SK-N-SH (cell line): ENCODE measurements at regions not wholly inside any gene's neighbourhood (a gene's known extent, or its start where the extent isn't known, plus 50 kb on each side); places are given as distances from the start of the nearest gene placed in this dataset.

Experiments
- CTCF ChIA-PET: fragments of 300-600, 350-600 bp; formaldehyde crosslinking; extraction: SDS; loops from one replicate; lab custom pipeline; 2021; lab: Yijun Ruan, JAX
- POLR2A ChIA-PET: fragments of 350-600 bp; sonication (Branson Sonifier 250); formaldehyde crosslinking; extraction: SDS; loops from one replicate; lab custom pipeline; 2020; ENCODE audit warnings: antibody characterized with exemption, inconsistent platforms; lab: Yijun Ruan, JAX
- DNase-seq: peaks from one replicate; pipeline ENCODE4 v3.0.0; 2012
- H2AFZ ChIP-seq: fragments of 200-600 bp; sonication (generic); 2 replicates; pipeline ENCODE4 v1.8.1; 2016; ENCODE audit warnings: antibody characterized with exemption, mild to moderate bottlenecking, low read depth
- H3F3A ChIP-seq: fragments of 200-600 bp; sonication (generic); replicated peaks from 2 replicates; pipeline ENCODE3; 2016; ENCODE audit warnings: antibody characterized with exemption, mild to moderate bottlenecking; ENCODE audit not compliant: insufficient read depth
- H3K27ac ChIP-seq, 2 experiments: fragments of 200-500 bp in 1 of 2; fragments of 200-600 bp in 1 of 2; sonication (Bioruptor generic) in 1 of 2; sonication (generic), shearing (Covaris generic) in 1 of 2; 2 replicates each; pipeline versions ENCODE4 v1.5.1 to v1.6.1; 2014 to 2016; ENCODE audit warnings: low read depth in 2 of 2, inconsistent platforms in 1 of 2, low read length in 1 of 2, mild to moderate bottlenecking in 1 of 2, mixed read lengths in 1 of 2
- H3K27me3 ChIP-seq: fragments of 200-600 bp; sonication (generic), shearing (Covaris generic); 2 replicates; pipeline ENCODE4 v1.6.1; 2016; ENCODE audit warnings: mixed run types; ENCODE audit not compliant: insufficient read depth
- H3K36me3 ChIP-seq, 2 experiments: fragments of 200-500 bp in 1 of 2; fragments of 200-600 bp in 1 of 2; sonication (Bioruptor generic) in 1 of 2; sonication (generic) in 1 of 2; replicated peaks in 1 of 2; 2 replicates each; pipeline versions ENCODE3 to v1.5.1; 2014 to 2016; ENCODE audit warnings: low read length in 1 of 2, mild to moderate bottlenecking in 1 of 2; ENCODE audit not compliant: insufficient read depth in 2 of 2, control insufficient read depth in 1 of 2
- H3K4me1 ChIP-seq, 2 experiments: fragments of 200-500 bp in 1 of 2; fragments of 200-600 bp in 1 of 2; sonication (Bioruptor generic) in 1 of 2; sonication (generic), shearing (Covaris generic) in 1 of 2; 2 replicates each; pipeline versions ENCODE4 v1.5.1 to v1.6.1; 2014 to 2016; ENCODE audit warnings: low read depth in 1 of 2, low read length in 1 of 2, mixed run types in 1 of 2; ENCODE audit not compliant: insufficient read depth in 2 of 2, control insufficient read depth in 1 of 2
- H3K4me2 ChIP-seq: fragments of 200-600 bp; sonication (generic), shearing (Covaris generic); 2 replicates; pipeline ENCODE4 v1.6.1; 2017; ENCODE audit warnings: mixed run types
- H3K4me3 ChIP-seq, 2 experiments: fragments of 200-500 bp in 1 of 2; fragments of 200-600 bp in 1 of 2; sonication (Bioruptor generic) in 1 of 2; sonication (generic), shearing (Covaris generic) in 1 of 2; 2 replicates each; pipeline versions ENCODE4 v1.5.1 to v1.8.1; 2014 to 2016; ENCODE audit warnings: low read depth in 2 of 2, inconsistent platforms in 1 of 2, low read length in 1 of 2, mild to moderate bottlenecking in 1 of 2, mixed read lengths in 1 of 2, moderate library complexity in 1 of 2
- H3K79me2 ChIP-seq: fragments of 200-600 bp; sonication (generic); 2 replicates; pipeline ENCODE4 v1.8.1; 2017; ENCODE audit warnings: mild to moderate bottlenecking; ENCODE audit not compliant: insufficient read depth
- H3K9ac ChIP-seq: fragments of 200-600 bp; sonication (generic); 2 replicates; pipeline ENCODE4 v1.6.1; 2017; ENCODE audit warnings: mixed run types
- H3K9me2 ChIP-seq: fragments of 200-600 bp; sonication (generic); 2 replicates; pipeline ENCODE4 v1.6.1; 2017; ENCODE audit warnings: mixed run types
- H3K9me3 ChIP-seq: fragments of 200-600 bp; sonication (generic); 2 replicates; pipeline ENCODE4 v1.6.1; 2017; ENCODE audit warnings: mixed run types, mild to moderate bottlenecking, moderate library complexity
- H4K20me1 ChIP-seq: fragments of 200-600 bp; sonication (generic); 2 replicates; pipeline ENCODE4 v1.6.1; 2017; ENCODE audit warnings: mild to moderate bottlenecking, mixed run types; ENCODE audit not compliant: insufficient read depth
- CHD2 ChIP-seq: fragments of 150-350 bp; IDR thresholded peaks from 2 replicates; pipeline ENCODE4 v1.6.1; 2018; ENCODE audit warnings: low read length; ENCODE audit not compliant: partially characterized antibody
- EZH2phosphoT487 ChIP-seq: fragments of 200-600 bp; sonication (generic); IDR thresholded peaks from 2 replicates; pipeline ENCODE4 v1.6.1; 2017; ENCODE audit warnings: low read depth, mixed run types, mild to moderate bottlenecking, antibody characterized with exemption, moderate library complexity, borderline replicate concordance
- FOSL2 ChIP-seq: IDR thresholded peaks from 2 replicates; pipeline ENCODE4 v1.4.0; 2012; ENCODE audit warnings: low read depth, mild to moderate bottlenecking, moderate library complexity, borderline replicate concordance
- FOXJ3 ChIP-seq: sonication (generic); formaldehyde crosslinking; IDR thresholded peaks from 2 replicates; pipeline ENCODE4 v1.5.1; 2020; ENCODE audit warnings: mild to moderate bottlenecking, missing genetic modification reagents
- FOXM1 ChIP-seq: IDR thresholded peaks from 2 replicates; pipeline ENCODE4 v1.4.0; 2012; ENCODE audit warnings: low read depth, mild to moderate bottlenecking
- GABPA ChIP-seq: IDR thresholded peaks from 2 replicates; pipeline ENCODE4 v1.4.0; 2012; ENCODE audit warnings: low read depth, mild to moderate bottlenecking
- MAX ChIP-seq: IDR thresholded peaks from 2 replicates; pipeline ENCODE4 v1.4.0; 2012; ENCODE audit warnings: low read depth
- MEF2A ChIP-seq: IDR thresholded peaks from 2 replicates; pipeline ENCODE4 v1.4.0; 2012; ENCODE audit warnings: low read depth, borderline replicate concordance
- NFIC ChIP-seq: IDR thresholded peaks from 2 replicates; pipeline ENCODE4 v1.4.0; 2012; ENCODE audit warnings: borderline replicate concordance
- NRF1 ChIP-seq: IDR thresholded peaks from 2 replicates; pipeline ENCODE4 v1.6.1; 2012; ENCODE audit warnings: low read depth, mild to moderate bottlenecking, low read length
- RCOR1 ChIP-seq: fragments of 150-350 bp; IDR thresholded peaks from 2 replicates; pipeline ENCODE4 v1.6.1; 2017; ENCODE audit warnings: antibody characterized with exemption, low read length
- RFX5 ChIP-seq: IDR thresholded peaks from 2 replicates; pipeline ENCODE4 v1.6.1; 2012; ENCODE audit warnings: mild to moderate bottlenecking, improper control_type of control experiment, low read length
- RXRA ChIP-seq: IDR thresholded peaks from 2 replicates; pipeline ENCODE4 v1.4.0; 2012; ENCODE audit warnings: low read depth, mild to moderate bottlenecking, borderline replicate concordance
- SIN3A ChIP-seq: IDR thresholded peaks from 2 replicates; pipeline ENCODE4 v1.6.1; 2012; ENCODE audit warnings: low read depth, mild to moderate bottlenecking, low read length, moderate library complexity, borderline replicate concordance
- SMC3 ChIP-seq: IDR thresholded peaks from 2 replicates; pipeline ENCODE4 v1.6.1; 2012; ENCODE audit warnings: low read depth, low read length, improper control_type of control experiment
- YY1 ChIP-seq: IDR thresholded peaks from 2 replicates; pipeline ENCODE4 v1.4.0; 2012; ENCODE audit warnings: low read depth, mild to moderate bottlenecking
- WGBS: methylation state at CpG from one replicate; pipeline ENCODE4 v1.1.6; 2017; ENCODE audit warnings: low lambda C conversion rate; 5-methylcytosine and 5-hydroxymethylcytosine counted together
- TF ChIP-seq, protein P1 (sequence below): fragments of 150-350 bp; IDR thresholded peaks from 2 replicates; pipeline ENCODE4 v1.6.1; 2017; ENCODE audit warnings: antibody characterized with exemption, low read length, low read depth, borderline replicate concordance
- TF ChIP-seq, protein P2 (sequence below): fragments of 150-350 bp; IDR thresholded peaks from 2 replicates; pipeline ENCODE4 v1.6.1; 2016; ENCODE audit warnings: mild to moderate bottlenecking, low read depth, low read length
- TF ChIP-seq, protein P3 (sequence below): IDR thresholded peaks from 2 replicates; pipeline ENCODE4; 2012
- TF ChIP-seq, protein P4 (sequence below): IDR thresholded peaks from 2 replicates; pipeline ENCODE4 v1.4.0; 2012; ENCODE audit warnings: low read depth, borderline replicate concordance

DNA sequence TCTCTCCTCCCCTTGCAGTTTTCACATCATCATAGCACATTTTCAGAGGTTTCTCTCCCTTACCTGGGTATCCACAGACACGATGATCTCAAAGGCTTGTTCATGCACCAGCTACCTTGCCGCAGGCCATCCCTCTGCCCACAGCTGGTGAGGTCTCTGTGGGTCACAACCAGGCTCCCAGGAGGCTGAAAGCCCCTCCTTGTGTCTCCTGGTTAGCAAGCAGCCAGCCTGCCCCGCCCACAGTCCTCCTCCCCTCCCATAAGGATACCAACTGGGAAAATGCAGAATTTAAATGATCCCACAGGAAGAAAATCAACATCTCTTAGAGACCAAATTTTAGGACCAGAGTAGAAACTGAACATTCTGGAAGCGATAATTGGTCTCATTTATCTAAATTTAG, 213.5 kb upstream of the PPP2R3A start (continued):
- TF ChIP-seq EZH2phosphoT487 (no peak), YY1 (no peak), CHD2 (no peak)

- Histone ChIP-seq H2AFZ (no peak overlapping the region), H3K36me3 (no peaks in the 10 kb centered on the region), H3K9ac (no peak overlapping the region), H3K4me2 (no peak overlapping the region), H3K4me1 (no peaks in the 10 kb centered on the region), H3K79me2 (no peaks in the 10 kb centered on the region), H3K27me3 (no peaks in the 10 kb centered on the region), H4K20me1 (no peaks in the 10 kb centered on the region), H3K9me2 (no peaks in the 10 kb centered on the region), H3K4me3 (no peak overlapping the region), H3F3A (no peaks in the 10 kb centered on the region), H3K9me3 (no peaks in the 10 kb centered on the region), H3K27ac (no peak overlapping the region)
- ChIA-PET CTCF (interaction anchor here (0.7 kb wide), 1 partner anchor 8 kb away, joined by 3 read pairs; no protein-coding TSS in a partner anchor), POLR2A (no interaction called here)
- 9% methylated on average over 2 of the region's 2 CpGs for WGBS
- TF ChIP-seq NRF1 (no peak), SIN3A (no peak), MEF2A (no peak)
- TF ChIP-seq, protein P1, sequence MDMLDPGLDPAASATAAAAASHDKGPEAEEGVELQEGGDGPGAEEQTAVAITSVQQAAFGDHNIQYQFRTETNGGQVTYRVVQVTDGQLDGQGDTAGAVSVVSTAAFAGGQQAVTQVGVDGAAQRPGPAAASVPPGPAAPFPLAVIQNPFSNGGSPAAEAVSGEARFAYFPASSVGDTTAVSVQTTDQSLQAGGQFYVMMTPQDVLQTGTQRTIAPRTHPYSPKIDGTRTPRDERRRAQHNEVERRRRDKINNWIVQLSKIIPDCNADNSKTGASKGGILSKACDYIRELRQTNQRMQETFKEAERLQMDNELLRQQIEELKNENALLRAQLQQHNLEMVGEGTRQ: no peak
- TF ChIP-seq, protein P2, sequence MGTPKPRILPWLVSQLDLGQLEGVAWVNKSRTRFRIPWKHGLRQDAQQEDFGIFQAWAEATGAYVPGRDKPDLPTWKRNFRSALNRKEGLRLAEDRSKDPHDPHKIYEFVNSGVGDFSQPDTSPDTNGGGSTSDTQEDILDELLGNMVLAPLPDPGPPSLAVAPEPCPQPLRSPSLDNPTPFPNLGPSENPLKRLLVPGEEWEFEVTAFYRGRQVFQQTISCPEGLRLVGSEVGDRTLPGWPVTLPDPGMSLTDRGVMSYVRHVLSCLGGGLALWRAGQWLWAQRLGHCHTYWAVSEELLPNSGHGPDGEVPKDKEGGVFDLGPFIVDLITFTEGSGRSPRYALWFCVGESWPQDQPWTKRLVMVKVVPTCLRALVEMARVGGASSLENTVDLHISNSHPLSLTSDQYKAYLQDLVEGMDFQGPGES: no peak
- no peak for DNase-seq
These were observed 212.7 kb upstream of the PPP2R3A start for GRCh38 chr3:135752851-135753250.

DNA sequence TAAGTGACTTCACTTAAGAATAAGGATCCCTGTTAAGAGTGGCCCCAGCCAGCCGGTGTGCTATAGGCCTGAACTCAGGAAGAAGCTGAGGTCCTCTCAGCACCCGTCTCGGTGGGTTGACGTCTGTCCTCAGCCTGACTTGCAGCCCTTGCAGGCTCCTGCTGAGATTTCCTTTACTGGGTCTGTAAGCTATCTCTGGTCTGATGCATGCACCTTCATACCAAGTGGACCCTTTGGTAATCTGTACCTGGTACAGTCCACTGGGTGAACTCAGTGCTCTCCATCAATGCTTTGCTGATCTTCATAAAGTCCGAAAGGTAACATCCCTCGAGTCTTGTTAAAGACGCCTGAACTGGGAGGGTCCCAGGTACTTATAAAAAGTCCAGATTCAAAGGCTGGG, 212.0 kb upstream of the PPP2R3A start:
- no peak overlapping the region for H3K27ac ChIP-seq
- WGBS: 45% methylated on average over 4 of the region's 7 CpGs
- H4K20me1 ChIP-seq: no peaks in the 10 kb centered on the region
- H3K4me1 ChIP-seq: no peaks in the 10 kb centered on the region
- H3K79me2 ChIP-seq: no peaks in the 10 kb centered on the region
- H3K9ac ChIP-seq: no peak overlapping the region
- ChIA-PET POLR2A (no interaction called here), CTCF (no interaction called here)
- no peaks in the 10 kb centered on the region for H3F3A ChIP-seq
- TF ChIP-seq MEF2A (no peak), YY1 (no peak), FOXM1 (no peak), GABPA (no peak), RCOR1 (no peak), RFX5 (no peak), FOSL2 (no peak), RXRA (no peak), MAX (no peak), NFIC (no peak), EZH2phosphoT487 (no peak), SMC3 (no peak), FOXJ3 (CRISPR knock-in tag) (no peak)
- TF ChIP-seq, protein P3, sequence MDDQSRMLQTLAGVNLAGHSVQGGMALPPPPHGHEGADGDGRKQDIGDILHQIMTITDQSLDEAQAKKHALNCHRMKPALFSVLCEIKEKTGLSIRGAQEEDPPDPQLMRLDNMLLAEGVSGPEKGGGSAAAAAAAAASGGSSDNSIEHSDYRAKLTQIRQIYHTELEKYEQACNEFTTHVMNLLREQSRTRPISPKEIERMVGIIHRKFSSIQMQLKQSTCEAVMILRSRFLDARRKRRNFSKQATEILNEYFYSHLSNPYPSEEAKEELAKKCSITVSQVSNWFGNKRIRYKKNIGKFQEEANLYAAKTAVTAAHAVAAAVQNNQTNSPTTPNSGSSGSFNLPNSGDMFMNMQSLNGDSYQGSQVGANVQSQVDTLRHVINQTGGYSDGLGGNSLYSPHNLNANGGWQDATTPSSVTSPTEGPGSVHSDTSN: no peak
- TF ChIP-seq, protein P4, sequence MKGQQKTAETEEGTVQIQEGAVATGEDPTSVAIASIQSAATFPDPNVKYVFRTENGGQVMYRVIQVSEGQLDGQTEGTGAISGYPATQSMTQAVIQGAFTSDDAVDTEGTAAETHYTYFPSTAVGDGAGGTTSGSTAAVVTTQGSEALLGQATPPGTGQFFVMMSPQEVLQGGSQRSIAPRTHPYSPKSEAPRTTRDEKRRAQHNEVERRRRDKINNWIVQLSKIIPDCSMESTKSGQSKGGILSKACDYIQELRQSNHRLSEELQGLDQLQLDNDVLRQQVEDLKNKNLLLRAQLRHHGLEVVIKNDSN: no peak
- H3K36me3 ChIP-seq: no peaks in the 10 kb centered on the region
- no peak overlapping the region for H3K4me2 ChIP-seq
- no peaks in the 10 kb centered on the region for H3K9me3 ChIP-seq
- DNase-seq: no peak
- no peak overlapping the region for H3K4me3 ChIP-seq
- no peaks in the 10 kb centered on the region for H3K9me2 ChIP-seq
- H2AFZ ChIP-seq: no peak overlapping the region
- H3K27me3 ChIP-seq: no peaks in the 10 kb centered on the region
